ENCODE measurements at regions not wholly inside any gene's neighbourhood (a gene's known extent, or its start where the extent isn't known, plus 50 kb on each side); places are given as distances from the start of the nearest gene placed in this dataset.
"Not testable (repeated sequence)": the region's sequence is repeated elsewhere in the genome, so short reads cannot be mapped to it uniquely, and the experiment has no call there.

- Histone ChIP-seq H3K4me3 (ENCODE audit: low read length) (no peak overlapping the region), H3K9ac (ENCODE audit: low read length) (no peak overlapping the region), H3K27me3 (ENCODE audit: control insufficient read depth, insufficient read depth, low read length) (no peaks in the 10 kb centered on the region), H3K9me3 (ENCODE audit: control insufficient read depth, low read depth, low read length) (no peaks in the 10 kb centered on the region), H3K36me3 (ENCODE audit: control insufficient read depth, low read depth, low read length) (no peaks in the 10 kb centered on the region), H3K27ac (ENCODE audit: low read length) (no peak overlapping the region), H3K4me1 (ENCODE audit: control insufficient read depth, low read depth, low read length) (peaks cover 13% of the 10 kb centered on the region)
These were observed 549.9 kb downstream of the RPS29 start for GRCh38 chr14:49036266-49036665.

GRCh38 chr14:49033131-49033530, 553.0 kb downstream of the RPS29 start:
- H3K27ac ChIP-seq (ENCODE audit: low read length), result no peak overlapping the region
- no peaks in the 10 kb centered on the region for H3K27me3 ChIP-seq (ENCODE audit: control insufficient read depth, insufficient read depth, low read length)
- H3K4me1 ChIP-seq (ENCODE audit: control insufficient read depth, low read depth, low read length), result peaks cover 13% of the 10 kb centered on the region
- H3K4me3 ChIP-seq (ENCODE audit: low read length), result no peak overlapping the region
- H3K9me3 ChIP-seq (ENCODE audit: control insufficient read depth, low read depth, low read length), result no peaks in the 10 kb centered on the region
- no peak overlapping the region for H3K9ac ChIP-seq (ENCODE audit: low read length)
- H3K36me3 ChIP-seq (ENCODE audit: control insufficient read depth, low read depth, low read length), result no peaks in the 10 kb centered on the region

- H3K27ac ChIP-seq (ENCODE audit: low read length); H3K9me3 ChIP-seq (ENCODE audit: control insufficient read depth, low read depth, low read length); H3K9ac ChIP-seq (ENCODE audit: low read length); H3K27me3 ChIP-seq (ENCODE audit: control insufficient read depth, insufficient read depth, low read length); H3K4me1 ChIP-seq (ENCODE audit: control insufficient read depth, low read depth, low read length); H3K4me3 ChIP-seq (ENCODE audit: low read length); H3K36me3 ChIP-seq (ENCODE audit: control insufficient read depth, low read depth, low read length): not testable (repeated sequence)
These were observed 554.5 kb downstream of the RPS29 start for GRCh38 chr14:49031710-49032109.

- H3K4me3 ChIP-seq (ENCODE audit: low read length), result no peak overlapping the region
- H3K36me3 ChIP-seq (ENCODE audit: control insufficient read depth, low read depth, low read length), result no peaks in the 10 kb centered on the region
- no peak overlapping the region for H3K9ac ChIP-seq (ENCODE audit: low read length)
- H3K4me1 ChIP-seq (ENCODE audit: control insufficient read depth, low read depth, low read length), result no peaks in the 10 kb centered on the region
- H3K27me3 ChIP-seq (ENCODE audit: control insufficient read depth, insufficient read depth, low read length), result no peaks in the 10 kb centered on the region
- no peaks in the 10 kb centered on the region for H3K9me3 ChIP-seq (ENCODE audit: control insufficient read depth, low read depth, low read length)
- no peak overlapping the region for H3K27ac ChIP-seq (ENCODE audit: low read length)
These were observed 566.6 kb downstream of the RPS29 start for GRCh38 chr14:49019467-49020115.

GRCh38 chr14:49017447-49017846, 568.7 kb downstream of the RPS29 start:
- Histone ChIP-seq H3K9ac (ENCODE audit: low read length) (no peak overlapping the region), H3K4me1 (ENCODE audit: control insufficient read depth, low read depth, low read length) (no peaks in the 10 kb centered on the region), H3K9me3 (ENCODE audit: control insufficient read depth, low read depth, low read length) (no peaks in the 10 kb centered on the region), H3K4me3 (ENCODE audit: low read length) (no peak overlapping the region), H3K27ac (ENCODE audit: low read length) (no peak overlapping the region), H3K27me3 (ENCODE audit: control insufficient read depth, insufficient read depth, low read length) (no peaks in the 10 kb centered on the region), H3K36me3 (ENCODE audit: control insufficient read depth, low read depth, low read length) (no peaks in the 10 kb centered on the region)

GRCh38 chr14:49016381-49016780, 569.8 kb downstream of the RPS29 start:
- H3K36me3 ChIP-seq (ENCODE audit: control insufficient read depth, low read depth, low read length), result no peaks in the 10 kb centered on the region
- H3K27ac ChIP-seq (ENCODE audit: low read length), result no peak overlapping the region
- peaks cover under 1% of the 10 kb centered on the region for H3K4me1 ChIP-seq (ENCODE audit: control insufficient read depth, low read depth, low read length)
- no peaks in the 10 kb centered on the region for H3K27me3 ChIP-seq (ENCODE audit: control insufficient read depth, insufficient read depth, low read length)
- H3K9me3 ChIP-seq (ENCODE audit: control insufficient read depth, low read depth, low read length), result no peaks in the 10 kb centered on the region
- no peak overlapping the region for H3K4me3 ChIP-seq (ENCODE audit: low read length)
- H3K9ac ChIP-seq (ENCODE audit: low read length), result no peak overlapping the region

GRCh38 chr14:49014476-49014875, 571.7 kb downstream of the RPS29 start:
- Histone ChIP-seq H3K9me3 (ENCODE audit: control insufficient read depth, low read depth, low read length) (no peaks in the 10 kb centered on the region), H3K4me1 (ENCODE audit: control insufficient read depth, low read depth, low read length) (peaks cover 9% of the 10 kb centered on the region), H3K9ac (ENCODE audit: low read length) (no peak overlapping the region)

GRCh38 chr14:49008363-49008762, 577.8 kb downstream of the RPS29 start:
- no peak overlapping the region for H3K4me3 ChIP-seq (ENCODE audit: low read length)
- peaks cover 9% of the 10 kb centered on the region for H3K4me1 ChIP-seq (ENCODE audit: control insufficient read depth, low read depth, low read length)
- H3K36me3 ChIP-seq (ENCODE audit: control insufficient read depth, low read depth, low read length), result no peaks in the 10 kb centered on the region
- no peak overlapping the region for H3K27ac ChIP-seq (ENCODE audit: low read length)
- no peaks in the 10 kb centered on the region for H3K27me3 ChIP-seq (ENCODE audit: control insufficient read depth, insufficient read depth, low read length)
- H3K9ac ChIP-seq (ENCODE audit: low read length), result no peak overlapping the region
- H3K9me3 ChIP-seq (ENCODE audit: control insufficient read depth, low read depth, low read length), result no peaks in the 10 kb centered on the region

More at GRCh38 chr14:49014476-49014875, 571.7 kb downstream of the RPS29 start:
- H3K36me3 ChIP-seq (ENCODE audit: control insufficient read depth, low read depth, low read length), result no peaks in the 10 kb centered on the region
- no peak overlapping the region for H3K4me3 ChIP-seq (ENCODE audit: low read length)
- H3K27me3 ChIP-seq (ENCODE audit: control insufficient read depth, insufficient read depth, low read length), result no peaks in the 10 kb centered on the region
- H3K27ac ChIP-seq (ENCODE audit: low read length), result no peak overlapping the region

GRCh38 chr14:48991141-48991540, 595.0 kb downstream of the RPS29 start:
- no peak overlapping the region for H3K27ac ChIP-seq (ENCODE audit: low read length)
- no peak overlapping the region for H3K9ac ChIP-seq (ENCODE audit: low read length)
- H3K4me1 ChIP-seq (ENCODE audit: control insufficient read depth, low read depth, low read length), result no peaks in the 10 kb centered on the region
- H3K27me3 ChIP-seq (ENCODE audit: control insufficient read depth, insufficient read depth, low read length), result no peaks in the 10 kb centered on the region
- no peaks in the 10 kb centered on the region for H3K9me3 ChIP-seq (ENCODE audit: control insufficient read depth, low read depth, low read length)
- no peak overlapping the region for H3K4me3 ChIP-seq (ENCODE audit: low read length)
- H3K36me3 ChIP-seq (ENCODE audit: control insufficient read depth, low read depth, low read length), result no peaks in the 10 kb centered on the region

- H3K4me1 ChIP-seq (ENCODE audit: control insufficient read depth, low read depth, low read length), result no peaks in the 10 kb centered on the region
- no peak overlapping the region for H3K27ac ChIP-seq (ENCODE audit: low read length)
- no peaks in the 10 kb centered on the region for H3K36me3 ChIP-seq (ENCODE audit: control insufficient read depth, low read depth, low read length)
- H3K4me3 ChIP-seq (ENCODE audit: low read length), result no peak overlapping the region
- H3K27me3 ChIP-seq (ENCODE audit: control insufficient read depth, insufficient read depth, low read length), result no peaks in the 10 kb centered on the region
- no peaks in the 10 kb centered on the region for H3K9me3 ChIP-seq (ENCODE audit: control insufficient read depth, low read depth, low read length)
- no peak overlapping the region for H3K9ac ChIP-seq (ENCODE audit: low read length)
These were observed 602.8 kb downstream of the RPS29 start for GRCh38 chr14:48983351-48983888.

GRCh38 chr14:48974994-48975393, 611.2 kb downstream of the RPS29 start:
- no peak overlapping the region for H3K4me3 ChIP-seq (ENCODE audit: low read length)
- H3K9me3 ChIP-seq (ENCODE audit: control insufficient read depth, low read depth, low read length), result no peaks in the 10 kb centered on the region
- no peak overlapping the region for H3K9ac ChIP-seq (ENCODE audit: low read length)
- no peak overlapping the region for H3K27ac ChIP-seq (ENCODE audit: low read length)
- H3K4me1 ChIP-seq (ENCODE audit: control insufficient read depth, low read depth, low read length), result no peaks in the 10 kb centered on the region
- no peaks in the 10 kb centered on the region for H3K27me3 ChIP-seq (ENCODE audit: control insufficient read depth, insufficient read depth, low read length)
- no peaks in the 10 kb centered on the region for H3K36me3 ChIP-seq (ENCODE audit: control insufficient read depth, low read depth, low read length)

- no peak overlapping the region for H3K4me3 ChIP-seq (ENCODE audit: low read length)
- H3K36me3 ChIP-seq (ENCODE audit: control insufficient read depth, low read depth, low read length), result no peaks in the 10 kb centered on the region
- no peaks in the 10 kb centered on the region for H3K27me3 ChIP-seq (ENCODE audit: control insufficient read depth, insufficient read depth, low read length)
- H3K9me3 ChIP-seq (ENCODE audit: control insufficient read depth, low read depth, low read length), result no peaks in the 10 kb centered on the region
- no peaks in the 10 kb centered on the region for H3K4me1 ChIP-seq (ENCODE audit: control insufficient read depth, low read depth, low read length)
- H3K9ac ChIP-seq (ENCODE audit: low read length), result no peak overlapping the region
- no peak overlapping the region for H3K27ac ChIP-seq (ENCODE audit: low read length)
These were observed 613.0 kb downstream of the RPS29 start for GRCh38 chr14:48973151-48973550.
